MV-4-11 (cell line): ENCODE measurements at regions not wholly inside any gene's neighbourhood (a gene's known extent, or its start where the extent isn't known, plus 50 kb on each side); places are given as distances from the start of the nearest gene placed in this dataset.
"Not testable (repeated sequence)": the region's sequence is repeated elsewhere in the genome, so short reads cannot be mapped to it uniquely, and the experiment has no call there.

Source experiments
- DNase-seq: peaks from one replicate; lab custom pipeline; 2025; lab: John Stamatoyannopoulos, UW

- no peak for DNase-seq
Observed at GRCh38 chr16:8055761-8056160, 534.5 kb downstream of the TMEM114 start.

- DNase-seq, result no peak
Observed at GRCh38 chr16:8053437-8053836, 536.9 kb downstream of the TMEM114 start.

DNA sequence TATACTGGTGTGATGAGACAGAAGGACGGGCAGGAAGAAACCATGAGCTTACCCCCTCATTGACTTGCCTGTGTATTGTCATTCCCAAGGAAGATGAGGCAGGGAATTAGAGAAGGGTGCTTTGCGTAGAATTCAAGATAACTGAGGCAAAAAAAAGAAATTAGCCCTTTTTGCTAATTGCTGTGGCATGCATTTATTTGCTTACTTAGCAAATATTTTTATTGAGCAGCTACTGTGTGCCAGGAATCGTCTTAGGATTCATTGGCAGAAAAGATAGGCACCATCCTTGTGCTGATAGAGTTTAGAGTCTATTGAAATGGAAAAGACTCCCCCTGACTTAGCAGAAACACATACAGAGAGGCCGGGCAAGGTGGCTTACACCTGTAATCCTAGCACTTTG lies 541.9 kb downstream of the TMEM114 start:
- DNase-seq, result no peak

DNA sequence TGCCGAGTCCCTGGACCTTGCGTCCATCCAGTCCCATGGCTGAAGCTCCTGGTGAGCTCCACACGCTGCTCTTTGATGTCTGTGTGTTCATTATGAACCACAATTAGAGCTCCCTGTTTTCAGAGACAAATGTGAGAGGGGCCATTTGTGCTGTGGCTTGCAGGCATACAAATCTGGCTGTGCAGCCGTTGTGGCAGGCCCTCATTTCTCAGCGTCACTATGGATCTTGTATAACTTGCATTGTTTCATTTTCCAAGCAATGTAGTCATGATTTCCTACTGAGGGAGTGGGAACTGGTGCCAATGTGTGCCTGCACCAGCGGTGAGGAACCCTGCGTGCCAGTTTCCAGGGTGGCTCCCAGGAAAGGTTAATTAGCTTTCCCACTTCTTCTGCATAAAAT lies 542.6 kb downstream of the TMEM114 start:
- DNase-seq, result no peak

DNA sequence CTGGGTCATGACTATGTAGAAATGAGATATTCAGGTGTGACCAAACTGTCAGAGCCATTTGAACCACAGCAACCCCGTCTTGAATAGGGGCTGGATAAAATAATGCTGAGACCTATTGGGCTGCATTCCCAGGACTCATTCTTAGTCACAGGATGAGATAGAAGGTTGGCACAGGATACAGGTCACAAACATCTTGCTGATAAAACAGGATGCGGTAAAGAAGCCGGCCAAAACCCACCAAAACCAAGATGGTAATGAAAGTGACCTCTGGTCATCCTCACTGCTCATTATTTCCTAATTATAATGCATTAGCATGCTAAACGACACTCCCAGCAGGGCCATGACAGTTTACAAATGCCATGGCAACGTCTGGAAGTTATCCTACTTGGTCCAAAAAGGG lies 545.5 kb downstream of the TMEM114 start:
- DNase-seq, result no peak

- no peak for DNase-seq
Observed at GRCh38 chr16:8032406-8032805, 557.9 kb downstream of the TMEM114 start.

DNA sequence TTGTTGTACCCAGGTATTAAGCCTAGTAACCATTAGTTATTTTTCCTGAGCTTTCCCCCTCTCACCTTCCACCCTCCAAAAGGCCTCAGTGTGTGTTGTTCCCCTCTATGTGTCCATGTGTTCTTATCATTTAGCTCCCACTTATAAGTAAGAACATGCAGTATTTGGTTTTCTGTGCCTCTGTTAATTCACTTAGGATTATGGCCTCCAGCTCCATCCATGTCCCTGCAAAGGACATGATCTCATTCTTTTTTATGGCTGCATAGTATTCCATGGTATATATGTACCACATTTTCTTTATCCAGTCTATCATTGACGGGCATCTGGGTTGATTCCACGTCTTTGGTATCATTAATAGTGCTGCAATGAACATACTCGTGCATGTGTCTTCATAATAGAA lies 560.3 kb downstream of the TMEM114 start:
- not testable (repeated sequence) for DNase-seq

- no peak for DNase-seq
Observed at GRCh38 chr16:8026450-8026849, 563.9 kb downstream of the TMEM114 start.

GRCh38 chr16:8023326-8023725 lies 567.0 kb downstream of the TMEM114 start:
- DNase-seq, result no peak

DNA sequence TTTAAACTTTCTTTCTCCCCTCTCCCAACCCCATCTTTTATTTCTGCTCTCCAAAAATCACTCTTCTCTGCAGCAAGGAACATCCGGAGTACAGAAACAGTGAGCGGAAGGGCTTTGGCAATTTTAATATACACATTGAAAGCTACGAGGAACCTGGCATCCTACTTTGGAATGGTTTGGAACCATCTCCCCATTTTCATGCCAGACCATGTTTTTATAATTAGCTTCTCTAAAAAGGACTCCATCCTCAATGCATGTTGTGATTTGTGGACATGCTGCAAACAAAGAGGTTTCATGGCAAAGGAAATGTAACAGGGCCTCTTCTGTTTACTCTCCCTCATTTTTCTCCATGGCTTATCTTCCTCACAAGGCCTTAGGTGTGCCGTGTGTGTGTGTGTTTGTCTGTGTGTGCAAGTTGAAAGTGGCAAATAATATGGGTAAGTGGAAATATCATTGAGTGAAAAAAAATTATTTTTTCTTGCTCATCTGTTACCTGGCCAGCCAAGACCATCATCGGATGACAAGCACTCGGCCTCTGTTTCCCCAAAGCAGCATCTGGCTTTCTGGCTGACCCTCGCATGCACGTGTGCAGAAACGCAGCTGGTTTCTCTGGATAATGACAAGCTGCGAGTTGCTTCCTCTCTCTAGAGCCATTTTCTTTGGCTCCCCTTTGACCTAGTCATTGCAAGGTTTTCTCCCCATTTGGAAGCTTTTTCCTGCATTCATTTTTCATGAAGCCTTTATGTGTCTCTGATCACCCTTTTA lies 585.0 kb downstream of the TMEM114 start:
- no peak for DNase-seq

GRCh38 chr16:7998789-7999453 lies 591.4 kb downstream of the TMEM114 start:
- DNase-seq, result no peak

DNA sequence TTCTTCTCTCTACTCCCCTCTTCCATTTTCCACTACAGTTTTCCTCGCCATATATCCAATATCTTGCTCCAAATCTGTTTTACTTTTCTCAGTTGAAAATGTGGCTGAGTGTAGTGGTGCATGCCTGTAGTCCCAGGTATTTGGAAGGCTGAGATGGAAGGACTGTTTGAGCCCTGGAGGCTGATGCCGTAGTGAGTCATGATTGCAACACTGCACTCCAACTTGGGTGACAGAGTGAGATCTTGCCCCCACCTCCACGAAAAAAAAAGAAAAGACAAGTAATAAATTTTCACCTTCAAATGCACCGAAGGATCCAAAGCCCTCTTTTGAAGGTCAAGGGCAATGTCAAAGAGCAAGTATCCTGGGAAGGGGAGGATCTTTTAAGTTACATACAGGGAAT lies 592.3 kb downstream of the TMEM114 start:
- no peak for DNase-seq

GRCh38 chr16:7992616-7993015 lies 597.7 kb downstream of the TMEM114 start:
- no peak for DNase-seq

GRCh38 chr16:7990626-7991260 lies 599.6 kb downstream of the TMEM114 start:
- no peak for DNase-seq

DNA sequence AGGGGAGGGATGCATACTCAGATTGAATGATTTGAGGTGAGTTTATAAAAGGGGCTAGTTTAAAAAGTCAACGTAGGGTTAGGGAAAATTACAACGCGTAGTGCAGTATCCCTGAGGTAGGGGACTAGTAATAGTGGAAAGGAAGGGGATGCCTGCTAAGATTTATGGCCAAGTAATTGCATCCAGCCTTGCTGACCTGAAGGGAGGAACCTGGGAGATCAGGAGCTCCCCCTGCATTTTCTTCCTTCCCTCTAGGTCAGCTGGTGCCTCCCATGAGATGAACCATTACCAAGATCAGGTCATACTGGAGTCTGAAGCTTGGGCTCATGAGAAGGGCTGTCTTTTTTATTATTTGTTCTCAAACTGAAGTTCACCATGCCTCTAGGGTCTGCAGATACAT lies 606.6 kb downstream of the TMEM114 start:
- DNase-seq, result no peak

DNA sequence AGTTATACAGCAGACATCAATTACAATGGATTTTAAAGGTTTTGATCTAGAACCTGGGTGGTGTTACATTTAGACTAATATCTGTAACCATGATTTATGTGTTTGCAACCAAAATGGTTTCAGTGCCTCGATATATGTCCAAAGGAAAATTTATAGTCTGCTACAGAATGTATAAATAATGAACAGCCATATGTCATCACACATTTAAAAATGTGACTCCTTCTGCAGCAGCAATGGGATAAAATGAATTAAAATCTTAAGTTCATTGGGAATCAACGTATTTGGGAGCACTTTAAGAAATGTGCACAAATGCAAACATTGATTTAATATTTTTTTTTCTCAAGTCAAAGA lies 610.2 kb downstream of the TMEM114 start:
- DNase-seq, result no peak

GRCh38 chr16:7979448-7980132 lies 610.7 kb downstream of the TMEM114 start:
- DNase-seq, result no peak

- DNase-seq, result no peak
Observed at GRCh38 chr16:7976563-7976962, 613.7 kb downstream of the TMEM114 start.

DNA sequence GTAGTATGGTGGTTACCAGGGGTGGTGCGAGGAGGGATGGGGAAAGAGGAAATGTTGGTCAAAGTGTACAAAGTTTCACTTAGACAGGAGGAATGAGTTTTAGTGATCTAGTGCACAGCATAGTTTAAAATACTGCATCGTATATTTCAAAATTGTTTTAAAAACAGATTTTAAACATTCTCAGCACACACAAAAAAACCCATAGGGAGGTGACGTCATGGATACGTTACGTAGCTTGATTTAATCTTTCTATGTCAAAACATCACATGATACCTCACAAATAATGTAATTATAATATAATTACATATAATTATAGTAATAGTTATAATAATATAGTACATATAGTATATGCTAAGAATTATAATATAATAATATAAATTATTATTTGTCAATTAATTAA lies 614.2 kb downstream of the TMEM114 start:
- no peak for DNase-seq

DNA sequence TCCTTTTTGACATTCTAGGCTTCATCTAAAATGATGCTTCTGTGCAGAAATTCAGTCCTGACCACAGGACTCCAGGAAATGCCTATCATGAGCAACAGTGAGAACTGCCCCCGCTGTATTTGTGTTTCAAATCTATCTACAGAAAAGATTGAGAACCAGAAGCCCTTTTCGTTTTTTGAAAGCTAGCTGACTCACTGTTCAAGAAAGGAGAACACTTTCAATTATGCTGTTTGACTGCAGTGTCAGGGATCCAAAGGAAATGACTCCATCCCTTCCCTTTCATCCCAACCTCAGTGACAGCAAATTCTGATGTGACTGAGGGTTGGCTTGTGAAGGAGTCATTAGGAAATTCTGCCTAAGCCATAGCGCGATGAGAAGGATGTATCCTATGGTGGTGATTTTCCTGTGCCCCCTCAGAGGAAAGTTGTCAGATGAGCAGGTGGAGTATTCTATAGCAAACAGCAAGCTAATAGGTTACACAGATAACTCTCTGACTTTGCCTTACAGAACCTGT lies 622.3 kb downstream of the TMEM114 start:
- no peak for DNase-seq

GRCh38 chr16:7964744-7965143 lies 625.6 kb downstream of the TMEM114 start:
- no peak for DNase-seq

DNA sequence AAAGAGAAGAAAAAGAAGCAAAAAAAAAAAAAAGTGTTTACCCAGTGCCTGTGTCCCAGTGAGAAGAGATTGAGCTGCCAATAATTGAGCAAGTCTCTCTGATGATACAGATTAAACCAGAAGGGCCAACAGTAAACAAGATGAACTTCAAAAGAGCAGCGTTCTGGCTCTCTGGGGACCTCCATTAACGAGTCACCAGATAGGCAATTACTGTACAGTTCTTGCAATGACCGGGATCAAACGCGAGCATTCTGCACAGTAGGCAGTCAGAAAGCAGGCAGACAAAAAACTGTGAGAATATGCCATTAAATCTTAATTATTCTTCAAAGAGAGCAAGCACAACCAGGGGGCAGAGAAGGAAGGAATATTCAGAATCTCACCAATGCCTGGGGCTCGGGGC lies 626.1 kb downstream of the TMEM114 start:
- DNase-seq, result no peak
